LNCaP clone FGC (cell line): ENCODE measurements at regions not wholly inside any gene's neighbourhood (a gene's known extent, or its start where the extent isn't known, plus 50 kb on each side); places are given as distances from the start of the nearest gene placed in this dataset.

Source experiments
- DNase-seq: peaks from one replicate; pipeline ENCODE4 v3.0.0-alpha.2; 2011; ENCODE audit warnings: low read depth
- H3K4me3 ChIP-seq: 2 replicates; pipeline ENCODE4 v1.5.1; 2011; ENCODE audit warnings: mild to moderate bottlenecking, low read depth, low read length, control low read depth
- CTCF ChIP-seq: IDR thresholded peaks from 2 replicates; pipeline ENCODE4 v1.5.1; 2012; ENCODE audit warnings: mild to moderate bottlenecking; ENCODE audit not compliant: control insufficient read depth, insufficient read depth; ENCODE audit errors: extremely low read depth

- DNase-seq = no peak
- no peak for TF ChIP-seq CTCF
- H3K4me3 ChIP-seq = no peak overlapping the region
Measured at GRCh38 chr19:31013384-31014020, 335.7 kb downstream of the TSHZ3 start.

- TF ChIP-seq CTCF = 0 out of 2 replicates have a peak, but pooled peaks have one; percentile 10
- no peak overlapping the region for H3K4me3 ChIP-seq
- no peak for DNase-seq
Measured at GRCh38 chr19:31002518-31003244, 346.6 kb downstream of the TSHZ3 start.

GRCh38 chr19:31001991-31002390, 347.2 kb downstream of the TSHZ3 start:
- DNase-seq = no peak
- H3K4me3 ChIP-seq = no peak overlapping the region
- no peak for TF ChIP-seq CTCF

GRCh38 chr19:31000913-31001312, 348.3 kb downstream of the TSHZ3 start:
- no peak for DNase-seq
- H3K4me3 ChIP-seq = no peak overlapping the region
- TF ChIP-seq CTCF = no peak

- TF ChIP-seq CTCF = no peak
- no peak for DNase-seq
- no peak overlapping the region for H3K4me3 ChIP-seq
Measured at GRCh38 chr19:30999726-31000125, 349.5 kb downstream of the TSHZ3 start.

GRCh38 chr19:30997222-30997621, 352.0 kb downstream of the TSHZ3 start:
- H3K4me3 ChIP-seq = no peak overlapping the region
- no peak for TF ChIP-seq CTCF
- DNase-seq = no peak
